ENCODE measurements at regions not wholly inside any gene's neighbourhood (a gene's known extent, or its start where the extent isn't known, plus 50 kb on each side); places are given as distances from the start of the nearest gene placed in this dataset.
A peak's percentile ranks its signal among the peaks of the same experiment; 100 is the strongest.
"Not testable (repeated sequence)": the region's sequence is repeated elsewhere in the genome, so short reads cannot be mapped to it uniquely, and the experiment has no call there.

- H3K9me3 ChIP-seq = no peaks in the 10 kb centered on the region
- TF ChIP-seq CTCF (IDR thresholded peaks at IDR 0.05) (no peak), EP300 (IDR thresholded peaks at IDR 0.05) (no peak), POLR2A (IDR thresholded peaks at IDR 0.05) (no peak)
- no peak overlapping the region for H3K4me3 ChIP-seq
- no peaks in the 10 kb centered on the region for H3K27me3 ChIP-seq
- no peak for DNase-seq (ENCODE audit: low spot score in 2 of 2)
- H3K4me1 ChIP-seq = no peaks in the 10 kb centered on the region
- H3K36me3 ChIP-seq = no peaks in the 10 kb centered on the region
- 68 to 74% methylated on average over 2 of the region's 2 CpGs for WGBS, 2 donors
- no peak overlapping the region for H3K27ac ChIP-seq
Observed at GRCh38 chr12:69046363-69046762, 113.4 kb upstream of the CPM start.

- DNase-seq (ENCODE audit: low spot score in 2 of 2) = no peak
- Histone ChIP-seq H3K4me1 (no peaks in the 10 kb centered on the region), H3K9me3 (no peaks in the 10 kb centered on the region), H3K27me3 (no peaks in the 10 kb centered on the region), H3K27ac (no peak overlapping the region), H3K4me3 (no peak overlapping the region), H3K36me3 (no peaks in the 10 kb centered on the region)
- WGBS, 2 donors = 76 to 78% methylated on average over 3 of the region's 3 CpGs
- no peak for TF ChIP-seq CTCF (IDR thresholded peaks at IDR 0.05)
- TF ChIP-seq POLR2A (IDR thresholded peaks at IDR 0.05) = no peak
- TF ChIP-seq EP300 (IDR thresholded peaks at IDR 0.05) = no peak
Observed at GRCh38 chr12:69046920-69047319, 113.9 kb upstream of the CPM start.

- Histone ChIP-seq H3K9me3 (no peaks in the 10 kb centered on the region), H3K4me3 (no peak overlapping the region), H3K27me3 (no peaks in the 10 kb centered on the region), H3K4me1 (peaks cover 0 to 6% (median 0%) of the 10 kb centered on the region in 4 donors), H3K36me3 (no peaks in the 10 kb centered on the region), H3K27ac (no peak overlapping the region)
- WGBS, 2 donors = 90 to 97% methylated on average over 4 of the region's 4 CpGs
- no peak for DNase-seq (ENCODE audit: low spot score in 2 of 2)
- TF ChIP-seq EP300 (IDR thresholded peaks at IDR 0.05) (no peak), POLR2A (IDR thresholded peaks at IDR 0.05) (no peak)
Observed at GRCh38 chr12:69047990-69048389, 115.0 kb upstream of the CPM start.

GRCh38 chr12:69049855-69050254 is 116.9 kb upstream of the CPM start:
- not testable (repeated sequence) for H3K27me3 ChIP-seq; H3K36me3 ChIP-seq; H3K4me3 ChIP-seq; H3K27ac ChIP-seq; H3K4me1 ChIP-seq; DNase-seq (ENCODE audit: low spot score in 2 of 2); H3K9me3 ChIP-seq
- whole genome bisulfite sequencing, 2 donors = 95 to 100% methylated on average over 2 of the region's 2 CpGs
- TF ChIP-seq EP300 (IDR thresholded peaks at IDR 0.05) = peak in 1 of 2 donors; percentile 22

GRCh38 chr12:69052613-69053408 is 119.8 kb upstream of the CPM start:
- Histone ChIP-seq H3K4me3 (no peak overlapping the region), H3K27me3 (no peaks in the 10 kb centered on the region), H3K4me1 (peaks cover 0 to 18% (median 3%) of the 10 kb centered on the region in 4 donors), H3K9me3 (no peaks in the 10 kb centered on the region), H3K36me3 (no peaks in the 10 kb centered on the region), H3K27ac (no peak overlapping the region)
- DNase-seq (ENCODE audit: low spot score in 2 of 2) = no peak
- WGBS, 2 donors = 27 to 32% methylated on average over 8 of the region's 8 CpGs
- no peak for TF ChIP-seq POLR2A (IDR thresholded peaks at IDR 0.05)
- TF ChIP-seq EP300 (IDR thresholded peaks at IDR 0.05) = no peak
- no peak for TF ChIP-seq CTCF (IDR thresholded peaks at IDR 0.05)

GRCh38 chr12:69054343-69055056 is 121.5 kb upstream of the CPM start:
- Histone ChIP-seq H3K27ac (no peak overlapping the region), H3K4me1 (peaks cover 0 to 18% (median 3%) of the 10 kb centered on the region in 4 donors), H3K27me3 (no peaks in the 10 kb centered on the region), H3K36me3 (no peaks in the 10 kb centered on the region), H3K4me3 (no peak overlapping the region), H3K9me3 (no peaks in the 10 kb centered on the region)
- 85 to 86% methylated on average over 7 of the region's 7 CpGs for WGBS, 2 donors
- DNase-seq (ENCODE audit: low spot score in 2 of 2) = no peak
- TF ChIP-seq POLR2A (IDR thresholded peaks at IDR 0.05) (no peak), EP300 (IDR thresholded peaks at IDR 0.05) (no peak), CTCF (IDR thresholded peaks at IDR 0.05) (no peak)

Measured in tibial nerve (tissue), 4 donors.